Lower leg skin (tissue), 4 donors: ENCODE measurements at regions not wholly inside any gene's neighbourhood (a gene's known extent, or its start where the extent isn't known, plus 50 kb on each side); places are given as distances from the start of the nearest gene placed in this dataset.
"Not testable (repeated sequence)": the region's sequence is repeated elsewhere in the genome, so short reads cannot be mapped to it uniquely, and the experiment has no call there.

Experiments used
- DNase-seq, 2 donors: peaks; one replicate each; pipeline ENCODE4 v3.0.0-alpha.2; 2019; ENCODE audit warnings: low spot score in 2 of 2
- H3K4me3 ChIP-seq: fragments of 200-600 bp; sonication (generic); 2 replicates; pipeline ENCODE4 v1.5.1; 2017; ENCODE audit warnings: mild to moderate bottlenecking, low read depth; ENCODE audit not compliant: poor library complexity, severe bottlenecking
- POLR2A ChIP-seq, 2 donors: fragments of 450-650 bp; IDR thresholded peaks; one replicate each; pipeline ENCODE4 v1.6.1; 2016 to 2017; ENCODE audit warnings: antibody characterized with exemption in 2 of 2, mild to moderate bottlenecking in 1 of 2, moderate library complexity in 1 of 2
- WGBS, 2 donors: methylation state at CpG; one replicate each; pipeline ENCODE4 v1.1.5; 2018; 5-methylcytosine and 5-hydroxymethylcytosine counted together
- intact Hi-C: fragments of 100-400 bp; cut with DNase I; formaldehyde crosslinking; loops from one replicate; pipeline ENCODE4 v1.15.0; 2023; ENCODE audit warnings: low total_unique reads
- TF ChIP-seq, protein P1 (sequence below), 3 donors: fragments of 450-650 bp; IDR thresholded peaks; one replicate each; pipeline ENCODE4 v1.5.1; 2016; ENCODE audit warnings: antibody characterized with exemption in 3 of 3, mild to moderate bottlenecking in 3 of 3, moderate library complexity in 2 of 3

DNA sequence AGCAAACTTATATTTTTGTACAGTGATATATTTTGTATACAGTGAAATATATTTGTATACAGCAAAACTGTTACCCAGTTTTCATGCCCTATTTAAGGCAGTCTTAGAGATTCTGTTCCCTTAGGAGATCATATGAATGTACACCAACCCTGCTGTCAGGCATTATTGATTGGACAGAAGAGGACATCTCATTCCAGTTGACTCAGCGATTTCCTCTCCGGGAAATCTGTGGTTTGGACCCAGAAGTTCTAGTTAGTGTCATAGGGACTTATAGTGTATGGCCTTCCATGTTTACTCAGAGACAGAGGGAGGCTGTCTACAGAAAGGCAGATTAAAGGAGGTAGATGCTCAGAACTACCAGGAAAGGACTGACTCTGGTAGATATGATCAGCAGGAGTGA, 318.8 kb upstream of the KCNMB2 start:
- intact Hi-C loops, result no loop called here
- DNase-seq, result no peak
- TF ChIP-seq, protein P1, sequence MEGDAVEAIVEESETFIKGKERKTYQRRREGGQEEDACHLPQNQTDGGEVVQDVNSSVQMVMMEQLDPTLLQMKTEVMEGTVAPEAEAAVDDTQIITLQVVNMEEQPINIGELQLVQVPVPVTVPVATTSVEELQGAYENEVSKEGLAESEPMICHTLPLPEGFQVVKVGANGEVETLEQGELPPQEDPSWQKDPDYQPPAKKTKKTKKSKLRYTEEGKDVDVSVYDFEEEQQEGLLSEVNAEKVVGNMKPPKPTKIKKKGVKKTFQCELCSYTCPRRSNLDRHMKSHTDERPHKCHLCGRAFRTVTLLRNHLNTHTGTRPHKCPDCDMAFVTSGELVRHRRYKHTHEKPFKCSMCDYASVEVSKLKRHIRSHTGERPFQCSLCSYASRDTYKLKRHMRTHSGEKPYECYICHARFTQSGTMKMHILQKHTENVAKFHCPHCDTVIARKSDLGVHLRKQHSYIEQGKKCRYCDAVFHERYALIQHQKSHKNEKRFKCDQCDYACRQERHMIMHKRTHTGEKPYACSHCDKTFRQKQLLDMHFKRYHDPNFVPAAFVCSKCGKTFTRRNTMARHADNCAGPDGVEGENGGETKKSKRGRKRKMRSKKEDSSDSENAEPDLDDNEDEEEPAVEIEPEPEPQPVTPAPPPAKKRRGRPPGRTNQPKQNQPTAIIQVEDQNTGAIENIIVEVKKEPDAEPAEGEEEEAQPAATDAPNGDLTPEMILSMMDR (IDR thresholded peaks at IDR 0.05), result no peak
- no peak for TF ChIP-seq POLR2A (IDR thresholded peaks at IDR 0.05)
- WGBS, 2 donors, result 83 to 89% methylated on average over 2 of the region's 2 CpGs
- H3K4me3 ChIP-seq, result no peak overlapping the region

DNA sequence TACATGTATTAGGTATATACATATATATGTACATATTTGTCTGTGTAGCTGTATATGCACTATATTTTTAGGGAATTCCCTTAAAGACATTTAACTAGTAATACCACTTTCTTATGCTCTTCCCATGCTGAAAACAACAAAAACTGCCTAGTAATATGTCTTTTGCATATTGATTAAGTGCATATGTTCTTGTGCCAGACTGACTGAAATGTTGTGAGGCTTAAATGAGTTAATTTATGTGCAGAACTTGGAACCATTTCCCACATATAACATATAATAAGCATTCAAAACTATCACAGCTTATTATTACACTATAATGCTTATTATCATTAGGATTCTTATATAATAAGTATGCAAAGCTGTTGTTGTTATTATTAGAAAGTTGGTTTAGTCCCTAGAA, 318.0 kb upstream of the KCNMB2 start:
- no peak for DNase-seq
- H3K4me3 ChIP-seq, result no peak overlapping the region
- TF ChIP-seq, protein P1 (IDR thresholded peaks at IDR 0.05), result no peak
- TF ChIP-seq POLR2A (IDR thresholded peaks at IDR 0.05), result no peak
- intact Hi-C loops, result no loop called here

DNA sequence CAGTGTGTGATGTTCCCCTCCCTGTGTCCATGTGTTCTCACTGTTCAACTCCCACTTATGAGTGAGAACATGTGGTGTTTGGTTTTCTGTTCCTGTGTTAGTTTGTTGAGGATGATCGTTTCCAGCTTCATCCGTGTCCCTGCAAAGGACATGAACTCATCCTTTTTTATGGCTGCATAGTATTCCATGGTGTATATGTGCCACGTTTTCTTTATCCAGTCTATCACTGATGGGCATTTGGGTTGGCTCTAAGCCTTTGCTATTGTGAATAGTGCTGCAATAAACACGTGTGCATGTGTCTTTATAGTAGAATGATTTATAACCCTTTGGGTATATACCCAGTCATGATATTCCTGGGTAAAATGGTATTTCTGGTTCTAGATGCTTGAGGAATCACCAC, 316.6 kb upstream of the KCNMB2 start:
- intact Hi-C loops, result not testable (repeated sequence)
- 82 to 90% methylated on average over 4 of the region's 4 CpGs for WGBS, 2 donors

DNA sequence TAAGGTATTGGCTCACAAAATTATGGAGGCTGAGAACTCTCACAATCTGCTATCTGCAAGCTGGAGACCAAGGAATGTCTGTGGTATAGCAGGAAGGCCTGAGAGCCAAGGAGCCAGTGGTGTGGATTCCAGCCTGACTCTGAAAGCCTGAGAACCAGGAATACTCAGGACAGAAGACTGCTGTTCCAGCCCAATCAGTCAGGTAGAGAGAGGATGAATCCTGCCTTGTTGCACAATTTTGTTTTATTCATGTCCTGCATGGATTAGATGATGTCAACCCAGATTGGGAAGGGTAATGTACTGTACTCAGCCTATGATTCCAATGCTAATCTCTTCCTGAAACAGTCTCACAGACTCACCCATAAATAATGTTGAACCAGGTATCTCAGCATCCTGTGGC, 312.4 kb upstream of the KCNMB2 start:
- TF ChIP-seq, protein P1 (IDR thresholded peaks at IDR 0.05), result no peak
- no peak for TF ChIP-seq POLR2A (IDR thresholded peaks at IDR 0.05)
- intact Hi-C loops, result no loop called here
- H3K4me3 ChIP-seq, result no peak overlapping the region
- DNase-seq, result no peak

More for the DNA sequence above, 316.6 kb upstream of the KCNMB2 start:
- DNase-seq, H3K4me3 ChIP-seq: not testable (repeated sequence)

DNA sequence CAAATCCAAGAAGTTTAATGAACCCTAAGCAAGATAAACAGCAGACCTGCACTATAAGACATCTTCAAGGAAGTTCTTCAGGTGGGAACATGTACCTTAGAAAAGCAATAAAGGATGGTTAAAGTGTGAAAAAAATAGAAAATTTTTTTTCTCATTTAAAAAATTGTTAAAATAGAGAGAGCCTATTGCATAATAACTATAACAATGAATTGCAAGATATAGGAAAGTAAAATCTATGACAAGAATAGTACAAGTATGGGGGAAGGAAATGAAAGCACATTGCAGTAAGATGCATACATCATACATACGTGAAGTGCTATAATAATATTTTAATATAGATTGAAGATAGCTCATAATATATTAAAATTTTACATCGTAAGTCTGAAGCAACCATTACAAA, 310.1 kb upstream of the KCNMB2 start:
- no peak for DNase-seq
- no peak for TF ChIP-seq POLR2A (IDR thresholded peaks at IDR 0.05)
- TF ChIP-seq, protein P1 (IDR thresholded peaks at IDR 0.05), result no peak
- 91 to 97% methylated on average over 2 of the region's 2 CpGs for WGBS, 2 donors
- H3K4me3 ChIP-seq, result no peak overlapping the region
- intact Hi-C loops, result no loop called here

DNA sequence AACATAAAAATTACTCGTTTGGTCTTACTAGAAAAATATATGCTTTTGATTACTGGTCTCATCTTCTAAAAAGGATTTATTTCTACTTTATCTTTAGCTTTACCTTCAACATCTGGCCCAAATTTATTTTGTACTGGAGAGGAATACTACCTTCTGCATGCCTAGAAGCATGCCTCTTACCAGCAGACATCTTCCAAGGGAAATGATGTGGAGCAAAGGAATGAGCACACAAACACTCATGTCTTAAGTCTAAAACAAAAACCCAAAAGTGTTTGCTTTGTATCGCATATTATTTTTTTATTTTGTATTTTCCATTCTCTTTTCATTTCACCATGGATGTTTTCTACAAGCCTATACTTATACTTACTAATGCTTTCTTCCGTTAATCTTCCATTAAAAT, 304.6 kb upstream of the KCNMB2 start:
- intact Hi-C loops, result no loop called here
- no peak for TF ChIP-seq POLR2A (IDR thresholded peaks at IDR 0.05)
- TF ChIP-seq, protein P1 (IDR thresholded peaks at IDR 0.05), result no peak
- 97 to 98% methylated on average over 3 of the region's 3 CpGs for WGBS, 2 donors
- DNase-seq, result no peak
- H3K4me3 ChIP-seq, result no peak overlapping the region
